Smooth muscle cell (in vitro differentiated cells): ENCODE measurements at regions not wholly inside any gene's neighbourhood (a gene's known extent, or its start where the extent isn't known, plus 50 kb on each side); places are given as distances from the start of the nearest gene placed in this dataset.

Source experiments
- DNase-seq: peaks from one replicate; lab custom pipeline; 2025; ENCODE audit not compliant: unreplicated experiment; lab: John Stamatoyannopoulos, UW
- H2AFZ ChIP-seq: fragments of 200-600 bp; sonication (generic); 2 replicates; pipeline ENCODE4 v1.6.0; 2016; ENCODE audit warnings: antibody characterized with exemption, low read depth, mild to moderate bottlenecking
- H3F3A ChIP-seq: fragments of 200-600 bp; sonication (generic); 2 replicates; pipeline ENCODE4 v1.6.0; 2017; ENCODE audit warnings: antibody characterized with exemption, low read depth
- H3K27ac ChIP-seq: fragments of 200-600 bp; sonication (generic); 2 replicates; pipeline ENCODE4 v1.5.1; 2016; ENCODE audit warnings: low read depth, mild to moderate bottlenecking
- H3K27me3 ChIP-seq: fragments of 200-600 bp; sonication (generic); 2 replicates; pipeline ENCODE4 v1.6.1; 2016; ENCODE audit warnings: low read depth, mild to moderate bottlenecking
- H3K36me3 ChIP-seq: fragments of 200-600 bp; sonication (generic); 2 replicates; pipeline ENCODE4 v1.5.1; 2016; ENCODE audit warnings: low read depth
- H3K4me1 ChIP-seq: fragments of 200-600 bp; sonication (generic); 2 replicates; pipeline ENCODE4 v1.5.1; 2016; ENCODE audit warnings: low read depth
- H3K4me2 ChIP-seq: fragments of 200-600 bp; sonication (generic); 2 replicates; pipeline ENCODE4 v1.6.0; 2016; ENCODE audit warnings: mild to moderate bottlenecking
- H3K4me3 ChIP-seq: fragments of 200-600 bp; sonication (generic); 2 replicates; pipeline ENCODE4 v1.5.1; 2016; ENCODE audit warnings: mild to moderate bottlenecking
- H3K79me2 ChIP-seq: fragments of 200-600 bp; sonication (generic); 2 replicates; pipeline ENCODE4 v1.6.0; 2016; ENCODE audit warnings: low read depth, mild to moderate bottlenecking
- H3K9ac ChIP-seq: fragments of 200-600 bp; sonication (generic); 2 replicates; pipeline ENCODE4 v1.6.0; 2016; ENCODE audit warnings: low read depth
- H3K9me3 ChIP-seq: fragments of 200-600 bp; sonication (generic); replicated peaks from 2 replicates; pipeline ENCODE4 v1.5.1; 2016; ENCODE audit warnings: low read depth
- H4K20me1 ChIP-seq: fragments of 200-600 bp; sonication (generic); 2 replicates; pipeline ENCODE4 v1.6.0; 2016; ENCODE audit warnings: low read depth
- WGBS: methylation state at CpG from one replicate; pipeline ENCODE4 v1.1.7; 2016; ENCODE audit warnings: low lambda C conversion rate; 5-methylcytosine and 5-hydroxymethylcytosine counted together
- TF ChIP-seq, protein P1 (sequence below): fragments of 200-600 bp; sonication (generic); IDR thresholded peaks from 2 replicates; pipeline ENCODE4 v1.5.1; 2017; ENCODE audit warnings: borderline replicate concordance, mild to moderate bottlenecking, antibody characterized with exemption; ENCODE audit not compliant: insufficient read depth, poor library complexity, severe bottlenecking

GRCh38 chr15:87733541-87733941, 523.0 kb downstream of the NTRK3 start:
- Histone ChIP-seq H3K36me3 (no peaks in the 10 kb centered on the region), H3K4me3 (no peak overlapping the region), H4K20me1 (no peaks in the 10 kb centered on the region), H3K4me1 (no peaks in the 10 kb centered on the region), H3K27me3 (no peaks in the 10 kb centered on the region), H3F3A (no peaks in the 10 kb centered on the region), H3K27ac (no peak overlapping the region), H3K9me3 (no peaks in the 10 kb centered on the region), H2AFZ (no peak overlapping the region), H3K4me2 (no peak overlapping the region), H3K79me2 (no peaks in the 10 kb centered on the region), H3K9ac (no peak overlapping the region)
- DNase-seq = no peak
- TF ChIP-seq, protein P1, sequence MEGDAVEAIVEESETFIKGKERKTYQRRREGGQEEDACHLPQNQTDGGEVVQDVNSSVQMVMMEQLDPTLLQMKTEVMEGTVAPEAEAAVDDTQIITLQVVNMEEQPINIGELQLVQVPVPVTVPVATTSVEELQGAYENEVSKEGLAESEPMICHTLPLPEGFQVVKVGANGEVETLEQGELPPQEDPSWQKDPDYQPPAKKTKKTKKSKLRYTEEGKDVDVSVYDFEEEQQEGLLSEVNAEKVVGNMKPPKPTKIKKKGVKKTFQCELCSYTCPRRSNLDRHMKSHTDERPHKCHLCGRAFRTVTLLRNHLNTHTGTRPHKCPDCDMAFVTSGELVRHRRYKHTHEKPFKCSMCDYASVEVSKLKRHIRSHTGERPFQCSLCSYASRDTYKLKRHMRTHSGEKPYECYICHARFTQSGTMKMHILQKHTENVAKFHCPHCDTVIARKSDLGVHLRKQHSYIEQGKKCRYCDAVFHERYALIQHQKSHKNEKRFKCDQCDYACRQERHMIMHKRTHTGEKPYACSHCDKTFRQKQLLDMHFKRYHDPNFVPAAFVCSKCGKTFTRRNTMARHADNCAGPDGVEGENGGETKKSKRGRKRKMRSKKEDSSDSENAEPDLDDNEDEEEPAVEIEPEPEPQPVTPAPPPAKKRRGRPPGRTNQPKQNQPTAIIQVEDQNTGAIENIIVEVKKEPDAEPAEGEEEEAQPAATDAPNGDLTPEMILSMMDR = no peak
- 69% methylated on average over 4 of the region's 4 CpGs for WGBS

DNA sequence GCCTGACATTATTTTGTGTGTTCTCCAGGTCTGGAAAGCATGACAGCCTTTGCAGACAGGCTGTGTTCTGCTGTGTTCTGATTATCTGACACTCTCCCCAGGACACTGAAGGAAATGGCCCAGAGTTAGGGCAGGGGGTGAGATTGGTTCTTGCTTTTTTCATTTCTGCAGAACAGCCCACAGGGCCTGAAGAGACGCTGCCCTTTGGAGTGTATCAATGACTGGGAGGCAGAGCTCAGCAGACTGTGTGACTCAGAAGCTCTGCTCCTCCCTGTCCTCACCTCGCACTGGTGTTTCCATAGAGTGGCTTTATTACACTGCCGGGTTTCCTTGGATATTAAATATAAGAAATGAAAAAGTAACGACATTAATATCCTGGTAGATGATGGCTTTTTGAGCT, 523.6 kb downstream of the NTRK3 start:
- Histone ChIP-seq H3K27ac (no peak overlapping the region), H3K9me3 (no peaks in the 10 kb centered on the region), H3K36me3 (no peaks in the 10 kb centered on the region), H3K4me2 (no peak overlapping the region), H4K20me1 (no peaks in the 10 kb centered on the region), H2AFZ (no peak overlapping the region), H3K4me1 (no peaks in the 10 kb centered on the region), H3F3A (no peaks in the 10 kb centered on the region), H3K4me3 (no peak overlapping the region), H3K9ac (no peak overlapping the region), H3K79me2 (no peaks in the 10 kb centered on the region), H3K27me3 (no peaks in the 10 kb centered on the region)
- no peak for DNase-seq
- TF ChIP-seq, protein P1 = no peak
- 42% methylated on average over 4 of the region's 4 CpGs for WGBS

DNA sequence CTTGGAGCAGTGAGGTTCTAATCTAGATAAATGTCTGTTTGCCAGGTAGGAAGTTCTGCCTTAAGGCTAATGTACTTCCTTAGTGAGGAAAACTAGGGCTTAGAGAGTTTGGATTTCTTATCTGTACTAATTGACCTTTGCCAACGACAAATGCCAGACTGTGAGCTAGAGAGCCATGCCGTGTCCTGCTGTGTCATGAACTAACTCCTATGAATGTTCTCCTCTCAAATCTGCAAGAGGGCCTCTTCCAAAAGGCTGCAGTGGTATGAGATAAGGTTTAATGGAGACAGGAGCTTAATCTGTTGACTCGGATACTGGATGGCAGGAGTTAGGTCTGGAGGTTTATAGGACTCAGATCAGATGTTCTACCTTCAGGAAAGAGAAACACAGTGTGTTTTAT, 524.9 kb downstream of the NTRK3 start:
- Histone ChIP-seq H3K9me3 (no peaks in the 10 kb centered on the region), H3K27ac (no peak overlapping the region), H3K79me2 (no peaks in the 10 kb centered on the region), H3K4me1 (no peaks in the 10 kb centered on the region), H4K20me1 (no peaks in the 10 kb centered on the region), H3K4me3 (no peak overlapping the region), H3K9ac (no peak overlapping the region), H2AFZ (peak overlapping the region; percentile 44), H3K4me2 (no peak overlapping the region), H3K36me3 (no peaks in the 10 kb centered on the region), H3F3A (no peaks in the 10 kb centered on the region), H3K27me3 (peaks cover 7% of the 10 kb centered on the region)
- 24% methylated on average over 3 of the region's 3 CpGs for WGBS
- TF ChIP-seq, protein P1 = no peak
- DNase-seq = no peak

DNA sequence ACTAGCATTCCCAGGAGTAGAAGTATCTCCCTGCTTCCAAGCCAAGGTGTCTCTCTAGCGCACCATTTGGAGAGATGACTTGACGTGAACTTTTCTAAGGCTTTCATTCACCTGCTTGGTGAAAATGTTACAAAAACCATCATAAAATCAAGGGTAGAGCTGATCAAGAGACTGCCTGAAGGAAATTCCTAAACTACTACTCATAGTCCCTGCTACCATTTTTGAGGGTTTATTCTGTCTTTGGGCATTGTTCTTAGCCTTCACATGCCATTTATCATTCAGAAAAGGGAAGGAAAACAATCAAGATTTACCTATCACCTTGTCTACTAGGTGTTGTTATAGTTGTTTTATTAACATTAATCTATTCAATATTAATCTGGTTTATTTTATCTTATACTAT, 525.8 kb downstream of the NTRK3 start:
- H3K4me2 ChIP-seq = no peak overlapping the region
- no peak overlapping the region for H3K27ac ChIP-seq
- H3K4me3 ChIP-seq = no peak overlapping the region
- H3K4me1 ChIP-seq = no peaks in the 10 kb centered on the region
- H3K9me3 ChIP-seq = no peaks in the 10 kb centered on the region
- H4K20me1 ChIP-seq = no peaks in the 10 kb centered on the region
- WGBS = 95% methylated on average over 2 of the region's 2 CpGs
- no peaks in the 10 kb centered on the region for H3K79me2 ChIP-seq
- no peak overlapping the region for H2AFZ ChIP-seq
- DNase-seq = no peak
- no peaks in the 10 kb centered on the region for H3K36me3 ChIP-seq
- no peaks in the 10 kb centered on the region for H3F3A ChIP-seq
- no peak overlapping the region for H3K9ac ChIP-seq
- H3K27me3 ChIP-seq = peaks cover 15% of the 10 kb centered on the region
- TF ChIP-seq, protein P1 = no peak
